Pancreas (tissue), 10 donors: ENCODE measurements at regions not wholly inside any gene's neighbourhood (a gene's known extent, or its start where the extent isn't known, plus 50 kb on each side); places are given as distances from the start of the nearest gene placed in this dataset.
A peak's percentile ranks its signal among the peaks of the same experiment; 100 is the strongest.

Source experiments
- ATAC-seq, 4 donors: fragments of 200-7000 bp; cut with Tn5 transposase; one replicate each; pipeline versions ENCODE4 v1.8.0 to v1.9.1; 2020; ENCODE audit warnings: mild to moderate bottlenecking in 4 of 4, moderate library complexity in 4 of 4
- DNase-seq, 6 donors: peaks; one replicate each; pipeline ENCODE4 v3.0.0-alpha.2; 2020
- FAIRE-seq: peaks from 2 replicates; lab custom pipeline; 2012; peaks lifted over from hg19 to GRCh38; lab: Jason Lieb, UNC
- H3K27ac ChIP-seq, 4 donors: fragments of 200-600 bp; sonication (generic); 1 replicate in 3 of 4; 2 replicates in 1 of 4; pipeline versions ENCODE4 v1.5.0 to v1.8.0; 2020
- H3K27me3 ChIP-seq, 4 donors: fragments of 200-600 bp; one replicate each; pipeline ENCODE4 v1.8.0; 2021
- H3K36me3 ChIP-seq, 3 donors: fragments of 200-600 bp; sonication (generic) in 1 of 3; one replicate each; pipeline versions ENCODE4 v1.5.0 to v1.8.0; 2020 to 2021
- H3K4me1 ChIP-seq, 3 donors: fragments of 200-600 bp; one replicate each; pipeline ENCODE4 v1.8.0; 2021
- H3K4me3 ChIP-seq, 4 donors: fragments of 200-600 bp; sonication (generic) in 2 of 4; one replicate each; pipeline versions ENCODE4 v1.5.0 to v1.8.0; 2020 to 2021
- H3K9me3 ChIP-seq, 4 donors: fragments of 200-600 bp; one replicate each; pipeline ENCODE4 v1.8.0; 2021
- CTCF ChIP-seq, 4 donors: fragments of 200-600 bp; sonication (generic) in 3 of 4; IDR thresholded peaks; one replicate each; pipeline versions ENCODE4 v1.5.0 to v1.8.0; 2021; ENCODE audit warnings: antibody characterized with exemption in 4 of 4
- WGBS, 2 donors: extraction: QIAGEN DNeasy Blood & Tissue Kit; methylation state at CpG; one replicate each; pipeline ENCODE4 v1.1.7; 2013; 5-methylcytosine and 5-hydroxymethylcytosine counted together
- intact Hi-C, 3 donors: fragments of 100-400 bp; cut with DNase I; formaldehyde crosslinking; loops; one replicate each; pipeline versions ENCODE4 v1.11.1 to v1.14.2; 2022
- donor health status: healthy with polysubstance abuse.
- donor health status: DM: no; HTN: no; CAD: no; lungs with moderate emphysema.
- donor health status: DM: no; HTN: no; CAD: no.
- donor health status: control.
- donor health status: control.
- donor health status: Bipolar disorder and iron deficiency.
- donor health status: DM: yes; HTN: yes; CAD: no.
- donor health status: DM: no; HTN: no; CAD: no.
- donor health status: DM: no; HTN: no; CAD: no.
- donor health status: DM: yes; HTN: yes; CAD: no.

GRCh38 chrX:118901991-118902390 is 72.4 kb upstream of the LONRF3 start:
- intact Hi-C loops: no loop called here
- no peaks in the 10 kb centered on the region for H3K36me3 ChIP-seq
- no peak for ATAC-seq
- H3K27ac ChIP-seq: no peak overlapping the region
- no peaks in the 10 kb centered on the region for H3K4me1 ChIP-seq
- 80 to 84% methylated on average over 4 of the region's 4 CpGs for WGBS, 2 donors
- TF ChIP-seq CTCF (IDR thresholded peaks at IDR 0.05): no peak
- H3K4me3 ChIP-seq: no peak overlapping the region
- no peak for DNase-seq
- no peaks in the 10 kb centered on the region for H3K9me3 ChIP-seq
- no peaks in the 10 kb centered on the region for H3K27me3 ChIP-seq
- FAIRE-seq: no peak

GRCh38 chrX:118904218-118904617 is 70.2 kb upstream of the LONRF3 start:
- intact Hi-C loops: no loop called here
- FAIRE-seq: no peak

GRCh38 chrX:118904664-118905063 is 69.8 kb upstream of the LONRF3 start:
- no peak overlapping the region for H3K4me3 ChIP-seq
- H3K4me1 ChIP-seq: no peaks in the 10 kb centered on the region
- intact Hi-C loops: no loop called here
- FAIRE-seq (no peak), ATAC-seq (peak in 3 of 4 donors; percentile 40 to 72 (median 55)), DNase-seq (no peak)
- H3K36me3 ChIP-seq: no peaks in the 10 kb centered on the region
- H3K9me3 ChIP-seq: no peaks in the 10 kb centered on the region
- WGBS, 2 donors: 12 to 29% methylated on average over 2 of the region's 2 CpGs
- H3K27me3 ChIP-seq: no peaks in the 10 kb centered on the region
- H3K27ac ChIP-seq: peak overlapping the region in 1 of 4 donors; percentile 18
- no peak for TF ChIP-seq CTCF (IDR thresholded peaks at IDR 0.05)

More at GRCh38 chrX:118904218-118904617, 70.2 kb upstream of the LONRF3 start:
- no peak for TF ChIP-seq CTCF (IDR thresholded peaks at IDR 0.05)
- H3K4me1 ChIP-seq: no peaks in the 10 kb centered on the region
- DNase-seq: no peak
- no peaks in the 10 kb centered on the region for H3K27me3 ChIP-seq
- ATAC-seq: no peak
- H3K27ac ChIP-seq: no peak overlapping the region
- H3K9me3 ChIP-seq: no peaks in the 10 kb centered on the region
- H3K4me3 ChIP-seq: no peak overlapping the region
- H3K36me3 ChIP-seq: no peaks in the 10 kb centered on the region
